ENCODE measurements at regions not wholly inside any gene's neighbourhood (a gene's known extent, or its start where the extent isn't known, plus 50 kb on each side); places are given as distances from the start of the nearest gene placed in this dataset.

DNA sequence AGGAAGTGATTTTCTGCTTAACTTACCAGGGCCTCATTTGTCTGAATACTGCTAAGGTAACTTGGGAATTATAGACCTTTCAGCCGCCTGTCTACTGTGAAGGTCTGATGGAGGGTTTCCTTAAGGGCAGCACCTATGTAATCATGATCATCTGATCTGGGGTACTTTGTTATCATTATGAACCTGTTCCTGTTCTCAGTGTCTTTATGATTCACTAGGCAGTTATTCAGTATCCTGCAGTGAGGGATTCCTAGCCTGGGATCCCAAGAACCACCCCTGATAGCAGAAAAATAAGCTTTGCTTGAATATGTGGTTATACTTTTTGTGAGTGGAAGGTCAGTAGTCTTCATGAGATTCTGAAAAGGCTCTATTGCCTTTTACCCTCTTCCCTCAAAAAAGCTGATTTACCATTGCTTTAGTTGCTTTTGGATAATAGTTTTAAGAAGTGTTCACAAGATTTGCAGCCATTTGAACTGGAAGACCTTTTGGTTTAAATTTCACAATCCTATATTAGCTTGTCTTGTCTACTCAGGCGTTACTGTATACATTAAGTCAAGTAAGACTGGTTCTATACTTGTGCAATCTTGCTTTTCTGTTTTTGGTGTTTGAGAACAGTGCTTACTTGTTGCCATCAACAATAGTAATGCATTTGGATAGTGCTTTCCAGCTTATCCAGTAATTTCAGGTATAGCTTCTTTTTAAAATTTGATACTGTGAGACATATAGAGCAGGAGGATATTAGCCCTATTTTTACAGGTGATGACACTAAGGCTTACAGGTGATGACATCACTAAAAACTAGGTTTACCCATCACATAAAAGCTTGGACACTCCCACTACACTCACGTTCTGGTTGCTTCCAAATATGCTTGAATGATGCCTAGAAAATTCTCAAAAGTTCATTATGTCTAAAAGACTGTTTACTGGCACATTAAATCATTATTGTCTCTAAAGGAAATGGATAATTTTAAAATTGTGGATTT, 60.0 kb downstream of the FHIP1A start:
- DNase-seq (ENCODE audit: low read depth, low spot score) = no peak
- H3K4me1 ChIP-seq (ENCODE audit: control insufficient read depth in 1 of 2, insufficient read depth in 2 of 2, low read length in 2 of 2) = peaks cover 0 to 11% of the 10 kb centered on the region in 2 experiments; a peak in 1 of 4 replicates

More for the DNA sequence above, 60.0 kb downstream of the FHIP1A start:
- BruUV-seq (replicated peaks) = no TSS peak
- ATAC-seq = peak; percentile 47; the same call in 1 of the 2 replicates
- Histone ChIP-seq H3K4me2 (ENCODE audit: low read length) (peak overlapping the region; percentile 4; the same call in 1 of the 2 replicates), H3K79me2 (ENCODE audit: insufficient read depth, low read length) (no peaks in the 10 kb centered on the region), H4K20me1 (ENCODE audit: insufficient read depth) (no peaks in the 10 kb centered on the region), H3K9me2 (ENCODE audit: insufficient read depth) (no peaks in the 10 kb centered on the region), H3K27me3 (ENCODE audit: insufficient read depth, low read length) (no peaks in the 10 kb centered on the region), H3K27ac (ENCODE audit: low read depth, low read length) (no peak overlapping the region), H3K9me3 (ENCODE audit: control insufficient read depth in 1 of 2, insufficient read depth in 1 of 2, low read depth in 1 of 2, low read length in 2 of 2) (no peaks in the 10 kb centered on the region), H3K4me3 (replicated peaks in 1 of 2; ENCODE audit: low read depth in 1 of 2, low read length in 2 of 2) (no peak overlapping the region), H3K9ac (ENCODE audit: low read length) (no peak overlapping the region), H2AFZ (ENCODE audit: low read depth, low read length, poor library complexity, severe bottlenecking) (no peak overlapping the region), H3K36me3 (ENCODE audit: control insufficient read depth in 1 of 2, insufficient read depth in 2 of 2, low read length in 2 of 2) (no peaks in the 10 kb centered on the region)
- TF ChIP-seq RAD21 (IDR thresholded peaks at IDR 0.05; ENCODE audit: low read depth) (no peak), ZFX (IDR thresholded peaks at IDR 0.05) (no peak), EZH2phosphoT487 (IDR thresholded peaks at IDR 0.05; ENCODE audit: borderline replicate concordance) (no peak), SRF (IDR thresholded peaks at IDR 0.05; ENCODE audit: low read depth) (no peak), FOSL1 (IDR thresholded peaks at IDR 0.05; ENCODE audit: low read depth) (no peak), ZNF274 (IDR thresholded peaks at IDR 0.05; ENCODE audit: low read depth, low read length) (no peak), TCF7L2 (IDR thresholded peaks at IDR 0.05; ENCODE audit: borderline replicate concordance, extremely low read depth, insufficient read depth, insufficient read length) (no peak), SIN3A (IDR thresholded peaks at IDR 0.05; ENCODE audit: low read depth) (no peak)
- TF ChIP-seq, protein P1, sequence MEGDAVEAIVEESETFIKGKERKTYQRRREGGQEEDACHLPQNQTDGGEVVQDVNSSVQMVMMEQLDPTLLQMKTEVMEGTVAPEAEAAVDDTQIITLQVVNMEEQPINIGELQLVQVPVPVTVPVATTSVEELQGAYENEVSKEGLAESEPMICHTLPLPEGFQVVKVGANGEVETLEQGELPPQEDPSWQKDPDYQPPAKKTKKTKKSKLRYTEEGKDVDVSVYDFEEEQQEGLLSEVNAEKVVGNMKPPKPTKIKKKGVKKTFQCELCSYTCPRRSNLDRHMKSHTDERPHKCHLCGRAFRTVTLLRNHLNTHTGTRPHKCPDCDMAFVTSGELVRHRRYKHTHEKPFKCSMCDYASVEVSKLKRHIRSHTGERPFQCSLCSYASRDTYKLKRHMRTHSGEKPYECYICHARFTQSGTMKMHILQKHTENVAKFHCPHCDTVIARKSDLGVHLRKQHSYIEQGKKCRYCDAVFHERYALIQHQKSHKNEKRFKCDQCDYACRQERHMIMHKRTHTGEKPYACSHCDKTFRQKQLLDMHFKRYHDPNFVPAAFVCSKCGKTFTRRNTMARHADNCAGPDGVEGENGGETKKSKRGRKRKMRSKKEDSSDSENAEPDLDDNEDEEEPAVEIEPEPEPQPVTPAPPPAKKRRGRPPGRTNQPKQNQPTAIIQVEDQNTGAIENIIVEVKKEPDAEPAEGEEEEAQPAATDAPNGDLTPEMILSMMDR (IDR thresholded peaks at IDR 0.05 in 2 of 3, conservative IDR thresholded peaks at IDR 0.05 in 1 of 3; ENCODE audit: borderline replicate concordance in 1 of 3, insufficient read depth in 1 of 3, low read depth in 2 of 3, low read length in 2 of 3) = no peak
- TF ChIP-seq, protein P2, sequence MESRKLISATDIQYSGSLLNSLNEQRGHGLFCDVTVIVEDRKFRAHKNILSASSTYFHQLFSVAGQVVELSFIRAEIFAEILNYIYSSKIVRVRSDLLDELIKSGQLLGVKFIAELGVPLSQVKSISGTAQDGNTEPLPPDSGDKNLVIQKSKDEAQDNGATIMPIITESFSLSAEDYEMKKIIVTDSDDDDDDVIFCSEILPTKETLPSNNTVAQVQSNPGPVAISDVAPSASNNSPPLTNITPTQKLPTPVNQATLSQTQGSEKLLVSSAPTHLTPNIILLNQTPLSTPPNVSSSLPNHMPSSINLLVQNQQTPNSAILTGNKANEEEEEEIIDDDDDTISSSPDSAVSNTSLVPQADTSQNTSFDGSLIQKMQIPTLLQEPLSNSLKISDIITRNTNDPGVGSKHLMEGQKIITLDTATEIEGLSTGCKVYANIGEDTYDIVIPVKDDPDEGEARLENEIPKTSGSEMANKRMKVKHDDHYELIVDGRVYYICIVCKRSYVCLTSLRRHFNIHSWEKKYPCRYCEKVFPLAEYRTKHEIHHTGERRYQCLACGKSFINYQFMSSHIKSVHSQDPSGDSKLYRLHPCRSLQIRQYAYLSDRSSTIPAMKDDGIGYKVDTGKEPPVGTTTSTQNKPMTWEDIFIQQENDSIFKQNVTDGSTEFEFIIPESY (IDR thresholded peaks at IDR 0.05; ENCODE audit: extremely low read depth, insufficient replicate concordance, low read length) = no peak
- TF ChIP-seq, protein P3, sequence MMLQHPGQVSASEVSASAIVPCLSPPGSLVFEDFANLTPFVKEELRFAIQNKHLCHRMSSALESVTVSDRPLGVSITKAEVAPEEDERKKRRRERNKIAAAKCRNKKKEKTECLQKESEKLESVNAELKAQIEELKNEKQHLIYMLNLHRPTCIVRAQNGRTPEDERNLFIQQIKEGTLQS (IDR thresholded peaks at IDR 0.05) = no peak
- ChIA-PET POLR2A (interaction anchor here (1.6 kb wide), 1 partner anchor 9 kb away, joined by 3 read pairs; no protein-coding TSS in a partner anchor), CTCF (no interaction called here), RAD21 (ENCODE audit: low non-redundant PET in 1 of 2, low total read pairs in 2 of 2, uncharacterized antibody in 2 of 2, unreplicated experiment in 2 of 2) (no interaction called here)
- intact Hi-C loops (cut with micrococcal nuclease) = no loop called here
